GM23338 (cell line): ENCODE measurements at regions not wholly inside any gene's neighbourhood (a gene's known extent, or its start where the extent isn't known, plus 50 kb on each side); places are given as distances from the start of the nearest gene placed in this dataset.

Experiments
- ATAC-seq: fragments of 200-7000 bp; cut with Tn5 transposase; 3 replicates; pipeline ENCODE4 v1.9.1; 2020
- DNase-seq: peaks from one replicate; pipeline ENCODE4 v3.0.0-alpha.2; 2015; ENCODE audit warnings: low spot score
- H2AFZ ChIP-seq: fragments of 200-600 bp; sonication (generic); 2 replicates; pipeline ENCODE4 v1.8.0; 2016; ENCODE audit warnings: antibody characterized with exemption, mild to moderate bottlenecking, moderate library complexity
- H3F3A ChIP-seq: fragments of 200-600 bp; sonication (generic); replicated peaks from 2 replicates; pipeline ENCODE4 v1.8.0; 2017; ENCODE audit warnings: antibody characterized with exemption, mixed run types, low read depth
- H3K27ac ChIP-seq: fragments of 200-600 bp; sonication (generic); 2 replicates; pipeline ENCODE4 v1.6.1; 2016; ENCODE audit warnings: low read depth
- H3K27me3 ChIP-seq: fragments of 200-600 bp; sonication (generic); 2 replicates; pipeline ENCODE4 v1.8.0; 2016; ENCODE audit warnings: mild to moderate bottlenecking, mixed run types, moderate library complexity; ENCODE audit not compliant: insufficient read depth
- H3K36me3 ChIP-seq: fragments of 200-600 bp; sonication (generic); 2 replicates; pipeline ENCODE4 v1.8.0; 2016; ENCODE audit warnings: mild to moderate bottlenecking; ENCODE audit not compliant: insufficient read depth
- H3K4me1 ChIP-seq: fragments of 200-600 bp; sonication (generic); 2 replicates; pipeline ENCODE4 v1.8.0; 2016; ENCODE audit warnings: mild to moderate bottlenecking, moderate library complexity; ENCODE audit not compliant: insufficient read depth
- H3K4me2 ChIP-seq: fragments of 200-600 bp; sonication (generic); 2 replicates; pipeline ENCODE4 v1.7.1; 2017; ENCODE audit warnings: mixed run types
- H3K4me3 ChIP-seq: fragments of 200-600 bp; sonication (generic); 2 replicates; pipeline ENCODE4 v1.6.1; 2016; ENCODE audit warnings: mixed run types
- H3K79me2 ChIP-seq: fragments of 200-600 bp; sonication (generic); replicated peaks from 2 replicates; pipeline ENCODE4 v1.8.0; 2017; ENCODE audit warnings: mild to moderate bottlenecking; ENCODE audit not compliant: insufficient read depth
- H3K9me2 ChIP-seq: fragments of 200-600 bp; sonication (generic); 2 replicates; pipeline ENCODE4 v1.8.0; 2017; ENCODE audit not compliant: insufficient read depth
- H4K20me1 ChIP-seq: fragments of 200-600 bp; sonication (generic); replicated peaks from 2 replicates; pipeline ENCODE4 v1.8.0; 2017; ENCODE audit warnings: mild to moderate bottlenecking; ENCODE audit not compliant: insufficient read depth
- H3K27ac Mint-ChIP-seq: 2 replicates; pipeline ENCODE4 v1.8.0; 2020; ENCODE audit warnings: inconsistent platforms, mild to moderate bottlenecking, moderate library complexity, mixed read lengths
- H3K27me3 Mint-ChIP-seq: 3 replicates; pipeline ENCODE4 v1.8.0; 2022; ENCODE audit warnings: low read depth, mild to moderate bottlenecking, moderate library complexity, mixed read lengths, inconsistent platforms; ENCODE audit not compliant: insufficient read depth, poor library complexity
- H3K36me3 Mint-ChIP-seq: 3 replicates; pipeline ENCODE4 v1.8.0; 2021; ENCODE audit warnings: low read depth, mild to moderate bottlenecking, inconsistent platforms, moderate library complexity, mixed read lengths
- H3K4me1 Mint-ChIP-seq: 3 replicates; pipeline ENCODE4 v1.8.0; 2020; ENCODE audit warnings: mild to moderate bottlenecking, inconsistent platforms, mixed read lengths
- H3K4me3 Mint-ChIP-seq: 3 replicates; pipeline ENCODE4 v1.8.0; 2021; ENCODE audit warnings: moderate library complexity, mild to moderate bottlenecking, inconsistent platforms, mixed read lengths
- H3K9me3 Mint-ChIP-seq: 3 replicates; pipeline ENCODE4 v1.8.0; 2020; ENCODE audit warnings: moderate library complexity, mild to moderate bottlenecking, inconsistent platforms, mixed read lengths
- CREB1 ChIP-seq: fragments of 250-450 bp; sonication (Bioruptor Pico); IDR thresholded peaks from 2 replicates; pipeline ENCODE4 v1.5.0; 2020; ENCODE audit warnings: low read depth, mild to moderate bottlenecking, moderate library complexity
- EZH2 ChIP-seq: fragments of 200-600 bp; sonication (generic); IDR thresholded peaks from one replicate; pipeline ENCODE4 v1.8.0; 2017; ENCODE audit warnings: antibody characterized with exemption, mild to moderate bottlenecking, low read depth; ENCODE audit not compliant: unreplicated experiment
- EZH2phosphoT487 ChIP-seq: fragments of 200-600 bp; sonication (generic); IDR thresholded peaks from one replicate; pipeline ENCODE4 v1.8.1; 2018; ENCODE audit warnings: antibody characterized with exemption; ENCODE audit not compliant: unreplicated experiment
- JUNB ChIP-seq: IDR thresholded peaks from one replicate; pipeline ENCODE4 v1.6.1; 2016; ENCODE audit warnings: antibody characterized with exemption; ENCODE audit not compliant: unreplicated experiment
- NANOG ChIP-seq: IDR thresholded peaks from 2 replicates; pipeline ENCODE4 v1.6.1; 2016; ENCODE audit warnings: antibody characterized with exemption, borderline replicate concordance
- POLR2AphosphoS5 ChIP-seq: IDR thresholded peaks from 2 replicates; pipeline ENCODE4 v1.6.1; 2016; ENCODE audit warnings: antibody characterized with exemption, low read depth
- STAT1 ChIP-seq: IDR thresholded peaks from one replicate; pipeline ENCODE4 v1.6.1; 2016; ENCODE audit warnings: antibody characterized with exemption; ENCODE audit not compliant: unreplicated experiment
- ZNF114 ChIP-seq: fragments of 250-450 bp; sonication (Bioruptor Pico); IDR thresholded peaks from 2 replicates; pipeline ENCODE4 v1.5.0; 2020; ENCODE audit warnings: mild to moderate bottlenecking, moderate library complexity
- ZNF331 ChIP-seq: fragments of 250-450 bp; sonication (Bioruptor Pico); IDR thresholded peaks from 2 replicates; pipeline ENCODE4 v1.5.0; 2020; ENCODE audit warnings: low read depth, mild to moderate bottlenecking, moderate library complexity
- TF ChIP-seq, protein P1 (sequence below), 2 experiments: fragments of 200-600 bp in 1 of 2; sonication (generic) in 1 of 2; conservative IDR thresholded peaks; 2 replicates each; pipeline versions ENCODE4 v1.5.1 to v1.6.1; 2016 to 2017; ENCODE audit warnings: antibody characterized with exemption in 2 of 2, low read depth in 2 of 2, mild to moderate bottlenecking in 2 of 2, moderate library complexity in 1 of 2
- TF ChIP-seq, protein P2 (sequence below): fragments of 250-450 bp; sonication (Bioruptor Pico); IDR thresholded peaks from 2 replicates; pipeline ENCODE4 v1.5.0; 2020; ENCODE audit warnings: mild to moderate bottlenecking, moderate library complexity
- TF ChIP-seq, protein P3 (sequence below): IDR thresholded peaks from 2 replicates; pipeline ENCODE4 v1.6.1; 2016; ENCODE audit warnings: antibody characterized with exemption
- TF ChIP-seq, protein P4 (sequence below): IDR thresholded peaks from one replicate; pipeline ENCODE4 v1.6.1; 2018; ENCODE audit warnings: antibody characterized with exemption; ENCODE audit not compliant: unreplicated experiment

DNA sequence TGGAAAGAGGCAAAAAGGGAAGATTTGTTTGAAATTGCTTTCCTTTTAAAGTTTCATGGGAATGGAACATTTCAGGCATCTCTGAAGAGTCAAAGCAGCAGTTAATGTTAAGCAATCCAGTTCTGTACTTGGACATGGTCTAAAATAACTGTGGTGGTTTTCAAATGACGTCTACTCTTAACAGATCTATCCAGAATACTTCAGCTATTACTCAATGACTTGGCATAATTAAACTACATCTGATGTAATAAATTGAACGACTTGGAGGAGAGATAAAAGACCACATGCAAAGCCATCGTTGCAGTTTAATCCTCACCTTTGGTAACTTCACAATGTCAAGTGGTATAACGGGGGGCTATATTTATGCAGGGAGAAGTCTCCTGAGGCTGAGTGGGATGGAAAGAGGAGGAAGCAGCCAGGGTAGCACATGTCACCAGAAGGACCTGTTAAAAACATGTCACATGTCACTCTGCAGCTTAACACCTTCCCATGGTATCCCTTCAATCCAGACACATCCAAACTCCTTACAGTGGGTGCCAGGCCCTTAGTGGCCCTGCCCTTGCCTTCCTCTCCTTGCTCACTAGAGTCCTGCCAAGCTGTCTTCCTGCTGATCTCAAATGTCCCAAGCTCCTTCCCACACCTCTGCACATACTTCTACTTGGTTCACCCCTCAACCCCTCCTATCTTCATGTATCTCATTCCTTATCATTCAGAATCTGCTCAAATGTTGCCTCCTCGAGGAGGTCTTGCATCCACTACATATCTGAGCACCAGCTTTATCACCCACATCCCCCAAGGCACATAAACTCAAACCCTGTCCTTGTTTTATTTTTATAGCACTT lies 327.8 kb downstream of the SUCLA2 start:
- no peaks in the 10 kb centered on the region for H4K20me1 ChIP-seq
- Mint-ChIP-seq H3K4me3 (no peak overlapping the region), H3K9me3 (no peaks in the 10 kb centered on the region), H3K4me1 (peaks cover 3% of the 10 kb centered on the region; the same call in 1 of the 3 replicates), H3K27me3 (peaks cover 1% of the 10 kb centered on the region), H3K36me3 (no peaks in the 10 kb centered on the region), H3K27ac (no peak overlapping the region)
- no peak for ATAC-seq
- no peak overlapping the region for H3K27ac ChIP-seq
- no peak overlapping the region for H3K4me2 ChIP-seq
- H3K4me1 ChIP-seq, result peaks cover 5% of the 10 kb centered on the region; the same call in 1 of the 2 replicates
- H3K27me3 ChIP-seq, result no peaks in the 10 kb centered on the region
- TF ChIP-seq POLR2AphosphoS5 (no peak), EZH2 (no peak), CREB1 (CRISPR knock-in tag) (no peak), NANOG (no peak), ZNF331 (CRISPR knock-in tag) (no peak), STAT1 (no peak), JUNB (no peak), EZH2phosphoT487 (no peak), ZNF114 (CRISPR knock-in tag) (no peak)
- TF ChIP-seq, protein P1, sequence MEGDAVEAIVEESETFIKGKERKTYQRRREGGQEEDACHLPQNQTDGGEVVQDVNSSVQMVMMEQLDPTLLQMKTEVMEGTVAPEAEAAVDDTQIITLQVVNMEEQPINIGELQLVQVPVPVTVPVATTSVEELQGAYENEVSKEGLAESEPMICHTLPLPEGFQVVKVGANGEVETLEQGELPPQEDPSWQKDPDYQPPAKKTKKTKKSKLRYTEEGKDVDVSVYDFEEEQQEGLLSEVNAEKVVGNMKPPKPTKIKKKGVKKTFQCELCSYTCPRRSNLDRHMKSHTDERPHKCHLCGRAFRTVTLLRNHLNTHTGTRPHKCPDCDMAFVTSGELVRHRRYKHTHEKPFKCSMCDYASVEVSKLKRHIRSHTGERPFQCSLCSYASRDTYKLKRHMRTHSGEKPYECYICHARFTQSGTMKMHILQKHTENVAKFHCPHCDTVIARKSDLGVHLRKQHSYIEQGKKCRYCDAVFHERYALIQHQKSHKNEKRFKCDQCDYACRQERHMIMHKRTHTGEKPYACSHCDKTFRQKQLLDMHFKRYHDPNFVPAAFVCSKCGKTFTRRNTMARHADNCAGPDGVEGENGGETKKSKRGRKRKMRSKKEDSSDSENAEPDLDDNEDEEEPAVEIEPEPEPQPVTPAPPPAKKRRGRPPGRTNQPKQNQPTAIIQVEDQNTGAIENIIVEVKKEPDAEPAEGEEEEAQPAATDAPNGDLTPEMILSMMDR (conservative IDR thresholded peaks at IDR 0.05; ENCODE audit: low read depth in 2 of 2), result no peak
- TF ChIP-seq, protein P2, sequence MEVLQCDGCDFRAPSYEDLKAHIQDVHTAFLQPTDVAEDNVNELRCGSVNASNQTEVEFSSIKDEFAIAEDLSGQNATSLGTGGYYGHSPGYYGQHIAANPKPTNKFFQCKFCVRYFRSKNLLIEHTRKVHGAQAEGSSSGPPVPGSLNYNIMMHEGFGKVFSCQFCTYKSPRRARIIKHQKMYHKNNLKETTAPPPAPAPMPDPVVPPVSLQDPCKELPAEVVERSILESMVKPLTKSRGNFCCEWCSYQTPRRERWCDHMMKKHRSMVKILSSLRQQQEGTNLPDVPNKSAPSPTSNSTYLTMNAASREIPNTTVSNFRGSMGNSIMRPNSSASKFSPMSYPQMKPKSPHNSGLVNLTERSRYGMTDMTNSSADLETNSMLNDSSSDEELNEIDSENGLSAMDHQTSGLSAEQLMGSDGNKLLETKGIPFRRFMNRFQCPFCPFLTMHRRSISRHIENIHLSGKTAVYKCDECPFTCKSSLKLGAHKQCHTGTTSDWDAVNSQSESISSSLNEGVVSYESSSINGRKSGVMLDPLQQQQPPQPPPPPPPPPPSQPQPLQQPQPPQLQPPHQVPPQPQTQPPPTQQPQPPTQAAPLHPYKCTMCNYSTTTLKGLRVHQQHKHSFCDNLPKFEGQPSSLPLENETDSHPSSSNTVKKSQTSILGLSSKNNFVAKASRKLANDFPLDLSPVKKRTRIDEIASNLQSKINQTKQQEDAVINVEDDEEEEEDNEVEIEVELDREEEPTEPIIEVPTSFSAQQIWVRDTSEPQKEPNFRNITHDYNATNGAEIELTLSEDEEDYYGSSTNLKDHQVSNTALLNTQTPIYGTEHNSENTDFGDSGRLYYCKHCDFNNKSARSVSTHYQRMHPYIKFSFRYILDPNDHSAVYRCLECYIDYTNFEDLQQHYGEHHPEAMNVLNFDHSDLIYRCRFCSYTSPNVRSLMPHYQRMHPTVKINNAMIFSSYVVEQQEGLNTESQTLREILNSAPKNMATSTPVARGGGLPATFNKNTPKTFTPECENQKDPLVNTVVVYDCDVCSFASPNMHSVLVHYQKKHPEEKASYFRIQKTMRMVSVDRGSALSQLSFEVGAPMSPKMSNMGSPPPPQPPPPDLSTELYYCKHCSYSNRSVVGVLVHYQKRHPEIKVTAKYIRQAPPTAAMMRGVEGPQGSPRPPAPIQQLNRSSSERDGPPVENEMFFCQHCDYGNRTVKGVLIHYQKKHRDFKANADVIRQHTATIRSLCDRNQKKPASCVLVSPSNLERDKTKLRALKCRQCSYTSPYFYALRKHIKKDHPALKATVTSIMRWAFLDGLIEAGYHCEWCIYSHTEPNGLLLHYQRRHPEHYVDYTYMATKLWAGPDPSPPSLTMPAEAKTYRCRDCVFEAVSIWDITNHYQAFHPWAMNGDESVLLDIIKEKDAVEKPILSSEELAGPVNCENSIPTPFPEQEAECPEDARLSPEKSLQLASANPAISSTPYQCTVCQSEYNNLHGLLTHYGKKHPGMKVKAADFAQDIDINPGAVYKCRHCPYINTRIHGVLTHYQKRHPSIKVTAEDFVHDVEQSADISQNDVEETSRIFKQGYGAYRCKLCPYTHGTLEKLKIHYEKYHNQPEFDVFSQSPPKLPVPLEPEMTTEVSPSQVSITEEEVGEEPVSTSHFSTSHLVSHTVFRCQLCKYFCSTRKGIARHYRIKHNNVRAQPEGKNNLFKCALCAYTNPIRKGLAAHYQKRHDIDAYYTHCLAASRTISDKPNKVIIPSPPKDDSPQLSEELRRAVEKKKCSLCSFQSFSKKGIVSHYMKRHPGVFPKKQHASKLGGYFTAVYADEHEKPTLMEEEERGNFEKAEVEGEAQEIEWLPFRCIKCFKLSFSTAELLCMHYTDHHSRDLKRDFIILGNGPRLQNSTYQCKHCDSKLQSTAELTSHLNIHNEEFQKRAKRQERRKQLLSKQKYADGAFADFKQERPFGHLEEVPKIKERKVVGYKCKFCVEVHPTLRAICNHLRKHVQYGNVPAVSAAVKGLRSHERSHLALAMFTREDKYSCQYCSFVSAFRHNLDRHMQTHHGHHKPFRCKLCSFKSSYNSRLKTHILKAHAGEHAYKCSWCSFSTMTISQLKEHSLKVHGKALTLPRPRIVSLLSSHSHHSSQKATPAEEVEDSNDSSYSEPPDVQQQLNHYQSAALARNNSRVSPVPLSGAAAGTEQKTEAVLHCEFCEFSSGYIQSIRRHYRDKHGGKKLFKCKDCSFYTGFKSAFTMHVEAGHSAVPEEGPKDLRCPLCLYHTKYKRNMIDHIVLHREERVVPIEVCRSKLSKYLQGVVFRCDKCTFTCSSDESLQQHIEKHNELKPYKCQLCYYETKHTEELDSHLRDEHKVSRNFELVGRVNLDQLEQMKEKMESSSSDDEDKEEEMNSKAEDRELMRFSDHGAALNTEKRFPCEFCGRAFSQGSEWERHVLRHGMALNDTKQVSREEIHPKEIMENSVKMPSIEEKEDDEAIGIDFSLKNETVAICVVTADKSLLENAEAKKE (CRISPR knock-in tag), result no peak
- TF ChIP-seq, protein P3, sequence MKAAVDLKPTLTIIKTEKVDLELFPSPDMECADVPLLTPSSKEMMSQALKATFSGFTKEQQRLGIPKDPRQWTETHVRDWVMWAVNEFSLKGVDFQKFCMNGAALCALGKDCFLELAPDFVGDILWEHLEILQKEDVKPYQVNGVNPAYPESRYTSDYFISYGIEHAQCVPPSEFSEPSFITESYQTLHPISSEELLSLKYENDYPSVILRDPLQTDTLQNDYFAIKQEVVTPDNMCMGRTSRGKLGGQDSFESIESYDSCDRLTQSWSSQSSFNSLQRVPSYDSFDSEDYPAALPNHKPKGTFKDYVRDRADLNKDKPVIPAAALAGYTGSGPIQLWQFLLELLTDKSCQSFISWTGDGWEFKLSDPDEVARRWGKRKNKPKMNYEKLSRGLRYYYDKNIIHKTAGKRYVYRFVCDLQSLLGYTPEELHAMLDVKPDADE, result no peak
- TF ChIP-seq, protein P4, sequence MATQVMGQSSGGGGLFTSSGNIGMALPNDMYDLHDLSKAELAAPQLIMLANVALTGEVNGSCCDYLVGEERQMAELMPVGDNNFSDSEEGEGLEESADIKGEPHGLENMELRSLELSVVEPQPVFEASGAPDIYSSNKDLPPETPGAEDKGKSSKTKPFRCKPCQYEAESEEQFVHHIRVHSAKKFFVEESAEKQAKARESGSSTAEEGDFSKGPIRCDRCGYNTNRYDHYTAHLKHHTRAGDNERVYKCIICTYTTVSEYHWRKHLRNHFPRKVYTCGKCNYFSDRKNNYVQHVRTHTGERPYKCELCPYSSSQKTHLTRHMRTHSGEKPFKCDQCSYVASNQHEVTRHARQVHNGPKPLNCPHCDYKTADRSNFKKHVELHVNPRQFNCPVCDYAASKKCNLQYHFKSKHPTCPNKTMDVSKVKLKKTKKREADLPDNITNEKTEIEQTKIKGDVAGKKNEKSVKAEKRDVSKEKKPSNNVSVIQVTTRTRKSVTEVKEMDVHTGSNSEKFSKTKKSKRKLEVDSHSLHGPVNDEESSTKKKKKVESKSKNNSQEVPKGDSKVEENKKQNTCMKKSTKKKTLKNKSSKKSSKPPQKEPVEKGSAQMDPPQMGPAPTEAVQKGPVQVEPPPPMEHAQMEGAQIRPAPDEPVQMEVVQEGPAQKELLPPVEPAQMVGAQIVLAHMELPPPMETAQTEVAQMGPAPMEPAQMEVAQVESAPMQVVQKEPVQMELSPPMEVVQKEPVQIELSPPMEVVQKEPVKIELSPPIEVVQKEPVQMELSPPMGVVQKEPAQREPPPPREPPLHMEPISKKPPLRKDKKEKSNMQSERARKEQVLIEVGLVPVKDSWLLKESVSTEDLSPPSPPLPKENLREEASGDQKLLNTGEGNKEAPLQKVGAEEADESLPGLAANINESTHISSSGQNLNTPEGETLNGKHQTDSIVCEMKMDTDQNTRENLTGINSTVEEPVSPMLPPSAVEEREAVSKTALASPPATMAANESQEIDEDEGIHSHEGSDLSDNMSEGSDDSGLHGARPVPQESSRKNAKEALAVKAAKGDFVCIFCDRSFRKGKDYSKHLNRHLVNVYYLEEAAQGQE, result no peak
- no peaks in the 10 kb centered on the region for H3K36me3 ChIP-seq
- no peak for DNase-seq
- H2AFZ ChIP-seq, result no peak overlapping the region
- no peaks in the 10 kb centered on the region for H3K79me2 ChIP-seq
- H3F3A ChIP-seq, result no peaks in the 10 kb centered on the region
- H3K9me2 ChIP-seq, result no peaks in the 10 kb centered on the region
- H3K4me3 ChIP-seq, result no peak overlapping the region
